ENCODE measurements at regions not wholly inside any gene's neighbourhood (a gene's known extent, or its start where the extent isn't known, plus 50 kb on each side); places are given as distances from the start of the nearest gene placed in this dataset.
"Not testable (repeated sequence)": the region's sequence is repeated elsewhere in the genome, so short reads cannot be mapped to it uniquely, and the experiment has no call there.

DNA sequence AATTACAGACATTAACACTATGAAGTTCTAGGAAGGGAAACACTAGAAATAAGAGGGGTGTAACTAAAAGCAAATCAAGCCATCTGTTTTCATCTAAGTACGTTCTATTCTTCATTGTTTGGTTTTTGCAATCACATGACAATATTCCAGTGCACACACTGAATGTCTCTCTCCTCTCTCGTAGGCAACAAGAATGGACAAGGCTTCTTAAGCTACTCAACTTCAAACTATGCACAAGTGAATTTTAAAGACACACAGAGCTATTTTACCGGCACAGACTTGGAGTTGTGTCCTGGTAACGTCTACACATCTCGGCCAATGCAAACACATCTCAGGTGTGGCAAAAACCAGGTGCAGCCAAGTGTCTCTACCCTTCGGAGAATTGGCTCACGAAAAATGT lies 173.3 kb downstream of the PRKX start:
- no peak overlapping the region for H3K4me3 ChIP-seq (ENCODE audit: low read depth, low read length)
- DNase-seq (ENCODE audit: low read depth), result peak; percentile 18
- no peak for TF ChIP-seq CTCF (IDR thresholded peaks at IDR 0.05; ENCODE audit: control insufficient read depth, extremely low read depth, insufficient read depth)

GRCh38 chrX:3532581-3533085 lies 180.8 kb downstream of the PRKX start:
- no peak for TF ChIP-seq CTCF (IDR thresholded peaks at IDR 0.05; ENCODE audit: control insufficient read depth, extremely low read depth, insufficient read depth)
- H3K4me3 ChIP-seq (ENCODE audit: low read depth, low read length), result no peak overlapping the region
- DNase-seq (ENCODE audit: low read depth), result no peak

- DNase-seq (ENCODE audit: low read depth); H3K4me3 ChIP-seq (ENCODE audit: low read depth, low read length): not testable (repeated sequence)
Measured at GRCh38 chrX:3531435-3531834, 182.0 kb downstream of the PRKX start.

DNA sequence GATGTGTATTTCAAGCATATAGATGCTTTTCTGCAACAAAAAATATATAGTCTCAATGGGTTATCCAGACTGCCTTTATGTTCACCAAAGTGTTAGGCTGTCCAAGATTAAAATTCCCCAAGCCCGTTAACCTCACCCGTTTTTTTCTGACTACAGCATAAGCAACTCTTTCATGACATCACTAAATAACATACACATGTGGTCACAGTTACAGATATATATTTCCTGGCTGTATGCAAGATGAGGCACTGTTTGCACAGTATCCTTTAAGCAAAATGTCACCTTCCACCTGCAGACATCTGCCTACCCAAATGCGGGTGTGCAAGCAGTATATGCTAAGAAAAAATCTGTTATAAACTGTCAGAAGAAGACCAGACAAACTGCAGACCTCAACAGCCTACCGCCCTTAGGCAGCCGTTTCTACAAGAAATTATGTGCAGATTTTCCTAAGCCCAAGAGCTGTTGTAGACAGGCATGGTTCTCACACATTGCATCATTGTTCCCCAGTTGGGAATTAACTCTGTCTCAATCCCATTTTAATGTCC lies 183.1 kb upstream of the MXRA5 start:
- no peak for DNase-seq (ENCODE audit: low read depth)
- H3K4me3 ChIP-seq (ENCODE audit: low read depth, low read length), result no peak overlapping the region
- no peak for TF ChIP-seq CTCF (IDR thresholded peaks at IDR 0.05; ENCODE audit: control insufficient read depth, extremely low read depth, insufficient read depth)

GRCh38 chrX:3527811-3528210 lies 181.4 kb upstream of the MXRA5 start:
- H3K4me3 ChIP-seq (ENCODE audit: low read depth, low read length), result no peak overlapping the region
- TF ChIP-seq CTCF (IDR thresholded peaks at IDR 0.05; ENCODE audit: control insufficient read depth, extremely low read depth, insufficient read depth), result no peak
- no peak for DNase-seq (ENCODE audit: low read depth)

GRCh38 chrX:3527166-3527565 lies 180.7 kb upstream of the MXRA5 start:
- no peak for TF ChIP-seq CTCF (IDR thresholded peaks at IDR 0.05; ENCODE audit: control insufficient read depth, extremely low read depth, insufficient read depth)
- no peak for DNase-seq (ENCODE audit: low read depth)
- H3K4me3 ChIP-seq (ENCODE audit: low read depth, low read length), result no peak overlapping the region

DNA sequence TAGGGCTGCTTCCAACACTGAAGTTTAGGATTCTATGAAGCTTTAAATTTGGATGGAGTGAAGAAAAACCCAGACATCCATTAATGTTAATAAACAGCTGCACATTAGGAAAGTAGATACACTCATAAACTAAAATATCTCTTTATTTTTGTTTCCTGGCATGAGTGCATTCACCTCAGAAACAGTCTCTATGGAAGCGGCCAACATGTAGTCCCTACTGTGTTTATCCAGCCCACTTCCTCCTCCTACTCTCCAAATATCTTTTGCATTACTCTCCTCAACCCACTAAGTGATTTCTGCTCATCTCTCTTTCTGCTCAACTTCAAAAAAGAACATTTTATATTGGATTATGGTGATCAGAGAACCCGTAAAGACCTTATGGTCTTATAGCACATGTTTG lies 180.3 kb upstream of the MXRA5 start:
- no peak for DNase-seq (ENCODE audit: low read depth)
- H3K4me3 ChIP-seq (ENCODE audit: low read depth, low read length), result no peak overlapping the region
- TF ChIP-seq CTCF (IDR thresholded peaks at IDR 0.05; ENCODE audit: control insufficient read depth, extremely low read depth, insufficient read depth), result no peak
